Liver (tissue), 3 donors: ENCODE measurements at regions not wholly inside any gene's neighbourhood (a gene's known extent, or its start where the extent isn't known, plus 50 kb on each side); places are given as distances from the start of the nearest gene placed in this dataset.

Experiments
- CTCF ChIP-seq: fragments of 150-350 bp; IDR thresholded peaks from 2 replicates; pipeline ENCODE4 v1.5.1; 2017; ENCODE audit warnings: improper control_type of control experiment, low read depth, low read length; ENCODE audit not compliant: missing input control
- GABPA ChIP-seq, 2 donors: IDR thresholded peaks in 1 of 2; conservative IDR thresholded peaks in 1 of 2; 2 replicates each; pipeline ENCODE4 v1.6.1; 2016; ENCODE audit warnings: antibody characterized with exemption in 2 of 2, mild to moderate bottlenecking in 1 of 2, moderate library complexity in 1 of 2
- RXRA ChIP-seq, 2 donors: IDR thresholded peaks; 2 replicates each; pipeline ENCODE4 v1.6.1; 2017 to 2018; ENCODE audit warnings: antibody characterized with exemption in 2 of 2, mild to moderate bottlenecking in 1 of 2
- SP1 ChIP-seq: IDR thresholded peaks from 2 replicates; pipeline ENCODE4 v1.6.1; 2018; ENCODE audit warnings: antibody characterized with exemption, mild to moderate bottlenecking
- YY1 ChIP-seq: IDR thresholded peaks from 2 replicates; pipeline ENCODE4 v1.6.1; 2016; ENCODE audit warnings: antibody characterized with exemption, mild to moderate bottlenecking
- donor health status: healthy.
- donor health status: healthy.

GRCh38 chr18:75506913-75507312, 79.4 kb upstream of the SMIM21 start:
- TF ChIP-seq CTCF = no peak
- no peak for TF ChIP-seq GABPA (IDR thresholded peaks at IDR 0.05 in 1 of 2, conservative IDR thresholded peaks at IDR 0.05 in 1 of 2)
- TF ChIP-seq YY1 = no peak
- TF ChIP-seq SP1 = no peak
- TF ChIP-seq RXRA (IDR thresholded peaks at IDR 0.05) = no peak
